Gastrocnemius medialis (tissue), 4 donors: ENCODE measurements at regions not wholly inside any gene's neighbourhood (a gene's known extent, or its start where the extent isn't known, plus 50 kb on each side); places are given as distances from the start of the nearest gene placed in this dataset.

Source experiments
- POLR2A ChIP-seq, 2 donors: fragments of 450-650 bp; IDR thresholded peaks; one replicate each; pipeline ENCODE4 v1.6.1; 2017; ENCODE audit warnings: antibody characterized with exemption in 2 of 2, mild to moderate bottlenecking in 2 of 2, moderate library complexity in 2 of 2
- TF ChIP-seq, protein P1 (sequence below), 5 experiments: fragments of 450-650 bp in 3 of 5; fragments of 200-600 bp in 2 of 5; sonication (generic) in 2 of 5; IDR thresholded peaks in 4 of 5; conservative IDR thresholded peaks in 1 of 5; 1 replicate in 4 of 5; 2 replicates in 1 of 5; pipeline ENCODE4 v1.5.1; 2016 to 2019; ENCODE audit warnings: antibody characterized with exemption in 5 of 5, mild to moderate bottlenecking in 3 of 5, moderate library complexity in 3 of 5

DNA sequence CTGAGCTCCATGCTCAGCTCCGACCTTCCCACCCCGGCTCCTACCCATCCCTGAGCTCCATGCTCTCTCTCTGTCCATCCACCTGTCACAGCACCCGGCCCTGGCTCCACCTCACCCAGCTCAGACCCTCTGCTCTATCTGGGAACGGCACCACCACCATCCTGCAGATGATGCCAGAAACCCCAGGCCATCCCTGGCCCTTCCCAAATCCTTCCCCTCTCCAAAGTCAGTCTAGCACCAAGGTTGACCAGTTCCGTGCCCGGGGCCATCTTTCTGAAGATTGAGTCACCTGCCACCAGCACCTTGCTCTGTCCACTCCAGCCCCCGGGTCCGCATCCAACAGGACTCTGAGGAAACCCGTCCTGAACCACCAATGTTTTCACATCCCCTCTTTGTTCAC lies 969.6 kb downstream of the BRD1 start:
- TF ChIP-seq, protein P1, sequence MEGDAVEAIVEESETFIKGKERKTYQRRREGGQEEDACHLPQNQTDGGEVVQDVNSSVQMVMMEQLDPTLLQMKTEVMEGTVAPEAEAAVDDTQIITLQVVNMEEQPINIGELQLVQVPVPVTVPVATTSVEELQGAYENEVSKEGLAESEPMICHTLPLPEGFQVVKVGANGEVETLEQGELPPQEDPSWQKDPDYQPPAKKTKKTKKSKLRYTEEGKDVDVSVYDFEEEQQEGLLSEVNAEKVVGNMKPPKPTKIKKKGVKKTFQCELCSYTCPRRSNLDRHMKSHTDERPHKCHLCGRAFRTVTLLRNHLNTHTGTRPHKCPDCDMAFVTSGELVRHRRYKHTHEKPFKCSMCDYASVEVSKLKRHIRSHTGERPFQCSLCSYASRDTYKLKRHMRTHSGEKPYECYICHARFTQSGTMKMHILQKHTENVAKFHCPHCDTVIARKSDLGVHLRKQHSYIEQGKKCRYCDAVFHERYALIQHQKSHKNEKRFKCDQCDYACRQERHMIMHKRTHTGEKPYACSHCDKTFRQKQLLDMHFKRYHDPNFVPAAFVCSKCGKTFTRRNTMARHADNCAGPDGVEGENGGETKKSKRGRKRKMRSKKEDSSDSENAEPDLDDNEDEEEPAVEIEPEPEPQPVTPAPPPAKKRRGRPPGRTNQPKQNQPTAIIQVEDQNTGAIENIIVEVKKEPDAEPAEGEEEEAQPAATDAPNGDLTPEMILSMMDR (IDR thresholded peaks at IDR 0.05 in 4 of 5, conservative IDR thresholded peaks at IDR 0.05 in 1 of 5): no peak
- no peak for TF ChIP-seq POLR2A (IDR thresholded peaks at IDR 0.05)
